ACHN (cell line): ENCODE measurements at regions not wholly inside any gene's neighbourhood (a gene's known extent, or its start where the extent isn't known, plus 50 kb on each side); places are given as distances from the start of the nearest gene placed in this dataset.

ENCODE experiments used
- DNase-seq: peaks from one replicate; pipeline ENCODE4 v3.0.0-alpha.2; 2015
- in situ Hi-C: cut with HindIII; loops from 2 replicates; pipeline ENCODE4 v1.10.0; 2017; ENCODE audit warnings: low sequenced_read_pairs, low pct_ligation_motif_present, low pct_unique_long_range_greater_than_20kb

DNA sequence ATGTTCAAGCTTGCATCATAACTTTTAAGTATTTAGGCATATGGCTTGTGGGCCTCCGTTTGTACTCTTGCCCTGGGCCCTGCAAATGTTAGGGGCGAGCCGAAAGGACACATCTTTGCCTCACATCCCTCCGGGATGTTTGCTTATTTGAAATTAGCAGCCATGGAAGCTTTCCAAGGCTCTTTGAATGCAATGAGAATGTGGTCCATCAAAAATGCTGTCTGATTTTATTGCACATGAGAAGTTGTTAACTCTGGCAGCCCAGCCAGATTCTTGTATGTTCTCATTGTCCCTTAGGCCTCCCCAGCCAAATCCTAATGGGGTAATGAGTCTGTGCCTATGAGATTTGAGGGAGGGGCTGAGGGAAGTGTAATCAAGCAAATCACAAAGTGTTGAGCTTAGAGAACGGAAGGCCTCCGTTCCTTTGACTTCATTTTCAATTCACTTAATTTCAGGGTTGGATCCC lies 261.2 kb upstream of the MARCKS start:
- no peak for DNase-seq
- in situ Hi-C loops, result no loop called here

DNA sequence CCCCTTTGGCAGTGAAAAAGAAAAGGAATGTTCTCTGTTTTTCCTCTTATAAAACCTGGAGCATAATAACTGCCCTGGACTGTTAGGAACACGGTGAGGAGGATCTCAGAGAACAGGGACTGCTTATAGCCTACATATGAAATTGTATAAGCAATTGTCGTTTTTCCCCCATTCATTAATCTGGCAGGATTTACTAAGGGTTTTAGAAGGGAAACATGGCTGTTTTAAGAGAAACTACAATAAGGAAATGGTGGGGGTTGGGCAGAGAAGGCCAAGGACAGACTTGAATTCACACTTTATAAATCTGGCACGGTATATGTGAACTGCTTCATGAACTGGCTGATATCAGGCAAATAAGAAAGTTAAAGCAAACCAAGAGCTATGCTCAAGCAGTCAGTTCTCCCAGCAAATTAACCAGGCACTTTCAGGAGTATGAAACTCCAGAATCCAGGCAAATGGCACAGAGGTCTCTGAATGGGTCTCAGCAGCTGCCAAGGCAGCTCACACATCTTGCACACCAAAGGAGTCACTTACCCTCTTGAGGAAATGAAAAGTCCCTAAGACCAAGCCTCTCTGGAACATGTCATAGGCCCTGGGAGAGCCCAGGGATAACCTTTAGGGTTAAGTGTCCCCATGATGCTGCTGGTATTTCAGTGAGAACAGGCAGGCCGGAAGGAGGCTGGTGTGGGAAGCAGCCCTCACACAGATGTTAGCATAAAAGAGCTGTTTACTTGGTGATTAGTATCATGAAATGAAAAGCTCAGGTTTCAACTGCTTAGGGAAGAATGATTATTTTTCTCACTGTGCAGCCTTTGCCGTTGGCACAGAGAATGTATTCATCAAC lies 260.5 kb upstream of the MARCKS start:
- no peak for DNase-seq

DNA sequence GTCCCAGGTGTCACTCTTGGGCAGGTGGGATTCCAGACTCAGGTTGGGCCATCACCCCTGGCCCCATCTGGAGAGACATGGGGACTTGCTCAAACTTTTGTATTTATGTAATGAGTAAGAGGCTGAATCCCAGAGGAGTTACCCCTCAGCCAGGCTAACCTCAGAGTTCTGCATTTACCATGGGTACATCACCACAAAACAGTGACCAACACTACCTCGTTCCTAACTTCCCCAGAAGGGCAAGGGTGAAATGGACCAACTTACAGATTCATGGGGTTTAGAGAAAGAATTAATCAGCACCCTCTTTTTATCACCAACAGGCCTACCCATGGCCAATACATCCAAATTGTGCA lies 259.9 kb upstream of the MARCKS start:
- in situ Hi-C loops, result no loop called here
- DNase-seq, result no peak

More for the DNA sequence above, 260.5 kb upstream of the MARCKS start:
- in situ Hi-C loops, result no loop called here

DNA sequence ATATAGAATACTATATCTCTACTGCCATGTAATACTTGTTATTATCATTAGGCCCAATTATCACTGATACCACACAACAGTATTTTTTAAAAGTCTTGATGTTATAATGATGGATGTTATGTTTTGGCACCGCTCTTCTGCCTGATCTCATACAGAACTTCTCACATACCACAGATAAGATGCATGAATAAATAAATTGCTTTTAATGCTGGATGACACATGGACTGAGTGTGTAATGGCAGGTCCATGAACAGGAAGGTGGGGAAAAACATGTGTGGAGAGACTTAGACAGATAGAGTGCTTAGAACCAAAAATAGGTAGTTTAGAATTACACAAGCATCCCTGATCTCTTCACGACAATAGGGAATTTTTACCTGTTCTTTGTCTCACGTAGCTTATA lies 258.4 kb upstream of the MARCKS start:
- in situ Hi-C loops, result no loop called here

DNA sequence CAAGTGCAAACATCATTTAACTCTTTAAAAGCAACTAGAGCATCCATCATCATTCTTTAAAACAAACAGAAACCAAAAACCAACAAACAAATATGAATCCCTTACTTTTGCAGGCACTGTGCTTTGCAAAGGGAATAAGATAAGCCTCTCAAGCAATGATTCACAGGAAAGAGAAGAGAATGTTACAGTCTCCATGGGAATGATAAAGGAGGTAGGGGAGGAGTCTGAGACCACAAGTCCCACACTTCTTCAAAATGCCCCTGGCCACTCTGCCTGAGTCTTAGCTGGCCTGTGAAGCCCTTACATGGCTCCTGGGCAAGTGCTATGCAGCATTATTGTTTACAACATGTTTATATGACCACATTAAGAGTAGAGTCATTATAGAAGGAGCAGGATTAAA lies 257.7 kb upstream of the MARCKS start:
- in situ Hi-C loops, result no loop called here
- no peak for DNase-seq

More for the DNA sequence above, 258.4 kb upstream of the MARCKS start:
- DNase-seq, result no peak

DNA sequence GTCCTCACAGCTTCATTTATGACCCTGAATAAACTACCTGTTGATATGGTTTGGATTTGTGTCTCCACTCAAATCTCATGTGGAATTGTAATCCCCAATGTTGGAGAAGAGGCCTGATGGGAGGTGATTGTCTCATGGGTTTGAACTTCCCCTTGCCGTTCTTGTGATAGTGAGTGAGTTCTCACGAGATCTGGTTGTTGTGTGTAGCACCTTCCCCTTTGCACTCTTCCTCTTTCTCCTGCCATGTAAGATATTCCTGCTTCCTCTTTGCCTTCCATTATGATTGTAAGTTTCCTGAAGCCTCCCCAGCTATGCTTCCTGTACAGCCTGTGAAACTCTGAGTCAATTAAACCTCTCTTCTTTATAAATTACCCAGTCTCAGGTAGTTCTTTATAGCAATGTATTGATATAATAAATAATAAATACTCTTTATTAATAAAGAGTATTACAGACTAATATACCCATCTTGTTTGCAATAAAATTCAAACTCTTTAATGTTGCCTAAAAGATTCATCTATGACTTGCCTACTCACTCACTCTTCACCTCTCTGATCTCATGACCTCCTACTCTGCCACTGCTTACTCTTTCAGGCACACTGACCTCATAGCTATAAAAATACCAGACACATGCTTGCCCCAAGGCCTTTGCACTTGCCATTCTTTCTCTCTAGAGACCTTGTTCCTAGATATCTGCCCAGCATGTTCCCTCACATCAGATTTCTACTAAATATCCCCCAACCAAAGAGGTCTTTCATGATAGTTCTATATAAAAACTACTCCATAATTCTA lies 256.4 kb upstream of the MARCKS start:
- no peak for DNase-seq
- in situ Hi-C loops, result no loop called here

DNA sequence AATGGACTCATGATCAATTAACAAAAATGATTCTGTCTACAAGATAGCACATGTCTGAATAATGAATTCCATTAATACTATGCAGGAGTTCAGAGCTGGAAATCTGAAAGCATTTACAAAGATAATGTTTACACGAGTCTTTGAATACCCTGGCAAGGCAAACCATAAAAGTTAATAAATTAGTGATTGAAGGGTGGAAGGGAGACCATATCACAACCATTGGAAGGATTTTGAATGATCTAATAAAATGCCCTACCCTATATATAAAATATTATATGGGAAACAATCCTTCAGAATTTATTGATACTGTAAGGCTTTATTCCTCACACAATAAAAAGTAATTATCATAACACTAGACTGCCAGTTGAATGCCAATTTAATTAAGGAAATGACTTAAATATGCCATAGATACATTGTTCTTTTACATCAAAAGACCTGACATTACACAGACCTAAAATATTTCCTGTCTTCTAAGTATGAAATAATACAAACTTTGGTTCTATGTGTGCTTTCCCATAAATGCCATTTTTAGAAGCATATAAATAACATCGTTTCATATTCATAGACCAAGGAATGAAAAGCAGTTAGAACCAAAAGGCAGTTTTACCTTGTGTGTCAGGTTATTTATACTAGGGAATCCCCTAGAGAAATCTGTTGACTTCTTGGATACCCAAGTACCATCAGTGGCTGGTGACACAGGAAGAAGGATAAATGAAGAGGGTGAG lies 249.2 kb upstream of the MARCKS start:
- in situ Hi-C loops, result no loop called here
- no peak for DNase-seq

DNA sequence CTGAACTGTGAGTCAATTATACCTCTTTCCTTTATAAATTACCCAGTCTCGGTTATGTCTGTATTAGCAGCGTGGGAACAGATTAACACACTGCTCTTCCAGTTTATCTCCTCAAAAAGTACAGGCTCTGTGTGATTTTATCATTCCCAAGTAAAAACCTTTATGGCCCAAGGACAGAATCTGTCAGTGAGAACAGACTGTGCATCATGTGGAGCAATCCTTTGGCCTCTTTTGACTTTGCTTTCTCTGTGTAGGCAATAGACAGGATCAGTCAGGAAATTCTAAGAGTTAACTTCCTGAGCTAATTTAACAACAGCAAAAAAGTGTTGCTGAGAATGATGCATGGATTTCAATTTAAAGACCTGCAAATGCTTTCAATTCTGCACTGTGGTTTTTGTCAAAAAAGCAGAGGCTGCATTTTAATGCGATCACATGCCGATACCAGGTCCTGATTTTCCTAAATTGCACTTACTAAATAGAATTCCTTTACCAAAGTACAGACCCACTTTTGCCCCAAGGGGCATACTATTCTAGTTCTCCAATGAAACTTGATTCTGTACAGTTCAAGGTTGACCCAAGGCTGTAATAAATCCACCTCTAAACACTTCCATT lies 246.7 kb upstream of the MARCKS start:
- in situ Hi-C loops, result no loop called here
- DNase-seq, result no peak

DNA sequence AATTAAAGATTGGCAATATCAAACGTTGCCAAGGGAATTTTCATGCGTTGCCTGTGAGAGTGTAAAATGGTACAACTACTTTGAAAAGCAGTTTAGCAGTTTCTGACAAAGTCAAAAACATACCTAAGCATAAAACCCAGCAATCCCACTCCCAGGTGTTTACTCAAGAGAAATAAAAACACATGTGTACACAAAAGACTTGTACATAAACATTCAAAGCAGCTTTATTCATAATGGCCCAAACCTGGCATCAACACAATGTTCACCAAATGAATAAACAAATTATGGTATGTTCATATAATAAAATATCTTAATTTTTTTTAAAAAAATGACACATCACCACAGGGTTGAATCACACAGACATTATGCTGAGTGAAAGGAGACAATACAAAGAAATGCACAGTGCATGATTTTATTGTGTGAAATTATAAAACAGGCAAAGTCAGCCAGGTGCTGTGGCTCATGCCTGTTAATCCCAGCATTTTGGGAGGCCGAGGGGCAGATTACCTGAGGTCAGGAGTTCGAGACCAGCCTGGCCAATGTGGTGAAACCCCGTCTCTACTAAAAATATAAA lies 240.4 kb upstream of the MARCKS start:
- no peak for DNase-seq
- in situ Hi-C loops, result no loop called here

DNA sequence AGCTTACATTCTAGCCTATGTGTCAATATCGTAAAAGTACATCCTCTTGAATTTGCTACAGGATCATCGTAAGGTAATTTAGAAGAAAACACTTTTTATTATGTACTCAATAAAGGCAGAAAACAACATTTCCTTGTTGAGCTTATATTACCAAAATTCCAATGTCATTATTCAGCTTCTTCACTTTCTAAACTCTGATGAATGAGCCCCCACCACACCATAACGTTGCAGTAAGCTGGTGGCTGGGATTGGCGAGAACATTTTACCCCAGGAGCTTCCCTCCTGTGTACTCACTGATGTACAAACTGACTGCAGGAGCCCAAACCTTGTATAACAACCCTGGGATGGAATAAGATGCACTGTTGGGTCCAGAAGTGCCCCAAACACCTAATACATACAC lies 238.1 kb upstream of the MARCKS start:
- in situ Hi-C loops, result no loop called here
- no peak for DNase-seq

DNA sequence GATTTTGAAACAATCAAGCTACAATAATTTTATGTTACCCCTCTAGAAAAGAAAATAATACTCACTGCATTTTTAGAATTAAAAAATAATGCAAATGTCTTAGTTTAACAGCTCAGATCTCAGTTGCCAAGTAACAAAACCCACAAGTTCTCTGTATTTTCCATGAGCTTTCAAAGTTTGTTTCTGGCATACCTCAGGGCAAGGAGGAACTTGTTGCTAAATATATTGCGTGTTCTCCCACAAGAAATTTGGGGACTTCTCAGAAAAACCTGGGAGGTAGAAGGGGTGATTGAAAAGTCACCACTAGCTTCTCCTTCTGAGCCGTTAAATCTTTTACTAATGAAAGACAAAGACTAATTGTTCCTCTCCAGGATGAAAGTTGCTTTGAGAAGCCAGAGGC lies 236.8 kb upstream of the MARCKS start:
- DNase-seq, result no peak

DNA sequence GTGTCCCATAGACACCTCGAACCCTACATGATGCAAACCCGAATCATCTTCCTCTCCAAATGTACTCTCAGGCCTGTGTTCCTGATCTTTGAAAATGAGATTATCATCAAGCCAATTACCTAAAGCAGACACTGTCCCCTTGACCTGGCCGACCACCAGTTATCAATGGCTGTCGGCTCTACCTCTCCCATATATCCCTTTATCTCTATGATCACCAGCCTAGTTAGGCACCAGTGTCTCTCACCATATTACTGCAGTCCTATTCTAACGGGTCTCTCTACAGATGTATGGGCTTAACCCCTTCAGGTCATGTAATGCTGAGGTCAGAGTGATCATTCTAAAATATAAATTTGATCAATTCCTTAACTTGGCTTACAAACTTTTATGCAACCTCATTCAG lies 234.9 kb upstream of the MARCKS start:
- DNase-seq, result no peak
- in situ Hi-C loops, result no loop called here

More for the DNA sequence above, 236.8 kb upstream of the MARCKS start:
- in situ Hi-C loops, result no loop called here

DNA sequence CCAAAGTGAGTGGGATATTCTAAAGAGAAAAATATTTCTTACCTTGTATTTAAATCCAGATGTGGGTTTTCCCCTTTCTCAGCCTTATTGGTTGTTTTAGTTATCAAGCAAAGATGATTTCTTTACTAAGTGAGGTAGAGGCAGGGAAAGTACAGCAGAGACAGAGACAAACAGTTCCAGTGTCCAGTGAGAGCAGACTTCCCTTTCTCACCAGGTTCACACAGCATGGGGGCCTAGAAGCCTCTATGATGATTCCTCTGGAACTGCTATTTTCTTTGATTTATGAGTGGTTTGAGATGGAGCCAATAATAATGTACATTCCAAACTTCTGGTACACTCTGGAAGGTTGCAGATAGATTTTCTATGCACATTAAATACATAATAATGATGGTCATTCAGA lies 234.0 kb upstream of the MARCKS start:
- in situ Hi-C loops, result no loop called here

DNA sequence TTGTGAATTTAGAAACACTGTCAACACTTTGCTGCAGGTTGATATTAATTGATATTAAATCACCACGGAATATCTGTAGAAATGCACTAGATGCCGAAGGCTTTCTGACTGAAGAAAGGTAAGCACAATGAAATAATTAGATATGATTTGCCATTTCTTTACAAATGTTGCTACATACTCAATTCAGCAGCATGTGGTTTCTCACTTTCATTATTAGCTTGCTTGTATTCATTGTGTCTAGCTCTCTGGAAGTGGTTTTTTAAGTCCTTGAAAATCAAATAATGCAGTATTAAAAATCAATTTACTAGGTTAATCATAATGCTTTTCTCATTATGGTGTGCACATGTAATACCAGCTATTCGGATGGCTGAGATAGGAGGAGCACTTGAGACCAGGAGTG lies 231.3 kb upstream of the MARCKS start:
- in situ Hi-C loops, result no loop called here
- DNase-seq, result no peak

More for the DNA sequence above, 234.0 kb upstream of the MARCKS start:
- DNase-seq, result no peak

DNA sequence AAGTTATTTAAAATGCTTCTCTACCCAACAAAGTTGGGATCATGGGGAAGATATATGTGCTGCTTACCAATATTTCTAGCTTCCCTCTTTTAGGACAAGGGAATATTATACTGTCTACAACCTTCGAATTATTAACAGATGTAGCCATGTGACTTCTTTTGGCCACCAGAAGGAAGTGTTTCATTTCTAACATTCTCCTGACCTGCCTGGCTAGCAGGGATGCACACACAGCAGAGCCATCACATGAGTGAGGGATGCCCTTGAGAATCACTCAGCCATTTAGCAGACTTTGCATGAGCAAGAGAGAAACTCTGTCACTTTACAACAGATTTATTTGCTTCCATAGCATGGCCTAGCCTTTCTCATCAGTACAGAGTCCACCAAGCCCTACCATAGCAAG lies 230.7 kb upstream of the MARCKS start:
- peak; percentile 15 for DNase-seq
- in situ Hi-C loops, result no loop called here

DNA sequence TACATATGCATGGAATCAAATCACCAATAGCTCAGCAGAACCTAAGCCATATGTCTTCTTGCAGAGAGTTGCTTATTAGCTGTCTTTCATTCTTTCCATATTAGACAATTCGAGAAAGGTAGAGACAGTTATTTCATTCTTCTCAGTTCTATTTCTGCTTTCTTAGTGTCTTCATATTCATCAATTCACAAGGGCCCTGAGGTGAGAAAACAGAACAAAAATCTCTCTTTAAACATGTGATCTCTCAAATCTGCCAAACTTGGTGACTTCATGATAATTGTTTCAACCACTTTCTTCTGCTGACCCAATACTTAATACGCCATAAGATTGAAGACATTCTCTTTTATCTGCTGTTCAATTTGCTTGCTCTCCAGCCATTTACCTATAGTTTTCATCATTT lies 229.7 kb upstream of the MARCKS start:
- in situ Hi-C loops, result no loop called here
- DNase-seq, result no peak

DNA sequence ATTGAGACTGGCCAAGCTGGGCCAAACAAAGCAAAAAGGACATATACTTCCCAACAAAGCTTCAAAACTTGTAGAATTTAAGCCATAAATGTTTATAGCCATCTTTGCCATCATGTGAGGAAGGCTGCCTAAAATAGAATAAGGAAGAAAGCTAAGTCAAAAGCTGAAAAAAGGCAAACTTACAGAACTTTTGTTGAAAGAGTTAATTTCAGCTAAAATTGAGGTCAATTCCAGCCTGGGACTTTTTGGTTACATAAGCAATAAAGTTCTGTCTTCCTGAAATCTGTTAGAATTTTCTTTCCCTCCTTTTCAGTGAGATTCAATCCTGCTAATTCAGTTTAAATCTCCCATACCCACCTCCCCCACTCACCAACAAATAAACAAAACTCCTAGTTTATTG lies 227.9 kb upstream of the MARCKS start:
- in situ Hi-C loops, result no loop called here
- no peak for DNase-seq

DNA sequence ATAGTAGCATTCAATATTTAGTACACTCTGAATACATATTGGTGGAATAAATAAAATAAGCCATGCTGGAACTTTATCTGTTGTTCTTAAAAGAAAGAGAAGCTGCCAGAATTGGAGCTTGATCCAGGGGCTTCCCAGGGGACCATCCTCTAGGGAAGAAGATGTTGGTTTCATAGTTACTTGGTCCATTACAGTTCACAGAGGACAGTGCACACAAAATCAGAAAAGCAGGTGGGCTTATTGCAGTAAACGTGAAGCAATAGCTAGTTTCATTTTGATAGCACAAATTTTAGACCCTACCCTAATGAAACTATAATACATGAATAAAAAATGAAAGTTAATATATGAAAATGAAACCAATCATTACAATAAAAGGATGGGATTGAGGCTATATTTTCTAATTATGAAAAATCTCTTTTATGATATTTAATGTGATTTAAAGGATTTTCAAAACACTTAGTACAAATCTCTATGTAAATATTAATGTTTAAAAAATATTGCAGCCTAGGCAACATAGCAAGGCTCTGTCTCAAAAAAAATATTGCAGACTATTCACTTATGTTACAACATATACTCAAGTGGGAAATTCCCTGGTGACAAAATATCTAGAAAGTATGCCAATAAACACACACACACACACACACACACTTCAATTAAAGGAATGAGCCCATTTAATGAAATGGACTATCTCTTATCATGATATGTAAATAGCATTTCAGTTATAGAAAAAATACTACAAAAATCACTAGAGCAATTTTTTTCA lies 227.0 kb upstream of the MARCKS start:
- DNase-seq, result no peak
- in situ Hi-C loops, result no loop called here
